SK-N-SH treated with all-trans-retinoic acid at 6 μM for 48 hours (cell line): ENCODE measurements at regions not wholly inside any gene's neighbourhood (a gene's known extent, or its start where the extent isn't known, plus 50 kb on each side); places are given as distances from the start of the nearest gene placed in this dataset.

Experiments used
- ATAC-seq: fragments of 200-7000 bp; cut with Tn5 transposase; 3 replicates; pipeline ENCODE4 v1.9.1; 2020; ENCODE audit warnings: mild to moderate bottlenecking, moderate library complexity
- BACH2 ChIP-seq: fragments of 250-450 bp; sonication (Bioruptor Pico); IDR thresholded peaks from 2 replicates; pipeline ENCODE4 v1.9.0; 2021; ENCODE audit warnings: mild to moderate bottlenecking, borderline replicate concordance
- CSDC2 ChIP-seq: fragments of 250-450 bp; sonication (Bioruptor Pico); IDR thresholded peaks from 2 replicates; pipeline ENCODE4 v1.5.0; 2020; ENCODE audit warnings: mild to moderate bottlenecking, moderate library complexity
- CSRNP3 ChIP-seq: fragments of 250-450 bp; sonication (Bioruptor Pico); IDR thresholded peaks from 2 replicates; pipeline ENCODE4 v1.5.1; 2021; ENCODE audit warnings: mild to moderate bottlenecking, moderate library complexity
- ESRRG ChIP-seq: fragments of 250-450 bp; sonication (Bioruptor Pico); IDR thresholded peaks from 2 replicates; pipeline ENCODE4 v1.6.1; 2021; ENCODE audit warnings: mild to moderate bottlenecking
- ISL1 ChIP-seq: fragments of 250-450 bp; sonication (Bioruptor Pico); IDR thresholded peaks from 2 replicates; pipeline ENCODE4 v2.1.2; 2022; ENCODE audit warnings: mild to moderate bottlenecking, moderate library complexity
- OSR1 ChIP-seq: fragments of 250-450 bp; sonication (Bioruptor Pico); IDR thresholded peaks from 2 replicates; pipeline ENCODE4 v1.8.0; 2022; ENCODE audit warnings: moderate library complexity, mild to moderate bottlenecking, inconsistent platforms
- PATZ1 ChIP-seq: fragments of 250-450 bp; sonication (Bioruptor Pico); IDR thresholded peaks from 2 replicates; pipeline ENCODE4 v1.8.0; 2020; ENCODE audit warnings: mild to moderate bottlenecking, moderate library complexity, borderline replicate concordance
- PPARA ChIP-seq: fragments of 250-450 bp; sonication (Bioruptor Pico); IDR thresholded peaks from 2 replicates; pipeline ENCODE4 v1.5.0; 2020; ENCODE audit warnings: mild to moderate bottlenecking, borderline replicate concordance
- RARB ChIP-seq: fragments of 250-450 bp; sonication (Bioruptor Pico); IDR thresholded peaks from 2 replicates; pipeline ENCODE4 v1.8.0; 2021; ENCODE audit warnings: mild to moderate bottlenecking, moderate library complexity
- SNAI2 ChIP-seq: fragments of 250-450 bp; sonication (Bioruptor Pico); IDR thresholded peaks from 2 replicates; pipeline ENCODE4 v1.5.0; 2020; ENCODE audit warnings: mild to moderate bottlenecking, moderate library complexity
- TCF4 ChIP-seq: fragments of 250-450 bp; sonication (Bioruptor Pico); IDR thresholded peaks from 2 replicates; pipeline ENCODE4 v1.8.0; 2021; ENCODE audit warnings: mild to moderate bottlenecking, moderate library complexity, borderline replicate concordance
- TOX ChIP-seq: fragments of 250-450 bp; sonication (Bioruptor Pico); IDR thresholded peaks from 2 replicates; pipeline ENCODE4 v1.8.0; 2021; ENCODE audit warnings: mild to moderate bottlenecking, moderate library complexity, borderline replicate concordance
- ZC3H10 ChIP-seq: fragments of 250-450 bp; sonication (Bioruptor Pico); IDR thresholded peaks from 2 replicates; pipeline ENCODE4 v1.5.1; 2021; ENCODE audit warnings: mild to moderate bottlenecking, moderate library complexity
- ZFP3 ChIP-seq: fragments of 250-450 bp; sonication (Bioruptor Pico); IDR thresholded peaks from 2 replicates; pipeline ENCODE4 v1.5.0; 2020; ENCODE audit warnings: mild to moderate bottlenecking, moderate library complexity
- ZFP30 ChIP-seq: fragments of 450-650 bp; formaldehyde crosslinking; IDR thresholded peaks from 2 replicates; pipeline ENCODE4 v1.5.0; 2022; ENCODE audit warnings: mild to moderate bottlenecking, moderate library complexity
- ZNF565 ChIP-seq: fragments of 450-650 bp; formaldehyde crosslinking; conservative IDR thresholded peaks from 2 replicates; pipeline ENCODE4 v1.5.0; 2020; ENCODE audit warnings: low read depth, mild to moderate bottlenecking, moderate library complexity
- ZNF70 ChIP-seq: fragments of 450-650 bp; formaldehyde crosslinking; IDR thresholded peaks from 2 replicates; pipeline ENCODE4 v1.5.0; 2020; ENCODE audit warnings: mild to moderate bottlenecking, moderate library complexity
- ZNF8 ChIP-seq: fragments of 450-650 bp; formaldehyde crosslinking; IDR thresholded peaks from 2 replicates; pipeline ENCODE4 v1.5.0; 2020; ENCODE audit warnings: mild to moderate bottlenecking, moderate library complexity
- TF ChIP-seq, protein P1 (sequence below): fragments of 250-450 bp; sonication (Bioruptor Pico); IDR thresholded peaks from 2 replicates; pipeline ENCODE4 v1.5.1; 2020; ENCODE audit warnings: low read depth, mild to moderate bottlenecking, moderate library complexity
- TF ChIP-seq, protein P2 (sequence below): fragments of 250-450 bp; sonication (Bioruptor Pico); IDR thresholded peaks from 2 replicates; pipeline ENCODE4 v1.5.0; 2020; ENCODE audit warnings: mild to moderate bottlenecking, moderate library complexity
- TF ChIP-seq, protein P3 (sequence below): fragments of 250-450 bp; sonication (Bioruptor Pico); IDR thresholded peaks from 2 replicates; pipeline ENCODE4 v1.8.0; 2021; ENCODE audit warnings: low read depth, mild to moderate bottlenecking, moderate library complexity, borderline replicate concordance

DNA sequence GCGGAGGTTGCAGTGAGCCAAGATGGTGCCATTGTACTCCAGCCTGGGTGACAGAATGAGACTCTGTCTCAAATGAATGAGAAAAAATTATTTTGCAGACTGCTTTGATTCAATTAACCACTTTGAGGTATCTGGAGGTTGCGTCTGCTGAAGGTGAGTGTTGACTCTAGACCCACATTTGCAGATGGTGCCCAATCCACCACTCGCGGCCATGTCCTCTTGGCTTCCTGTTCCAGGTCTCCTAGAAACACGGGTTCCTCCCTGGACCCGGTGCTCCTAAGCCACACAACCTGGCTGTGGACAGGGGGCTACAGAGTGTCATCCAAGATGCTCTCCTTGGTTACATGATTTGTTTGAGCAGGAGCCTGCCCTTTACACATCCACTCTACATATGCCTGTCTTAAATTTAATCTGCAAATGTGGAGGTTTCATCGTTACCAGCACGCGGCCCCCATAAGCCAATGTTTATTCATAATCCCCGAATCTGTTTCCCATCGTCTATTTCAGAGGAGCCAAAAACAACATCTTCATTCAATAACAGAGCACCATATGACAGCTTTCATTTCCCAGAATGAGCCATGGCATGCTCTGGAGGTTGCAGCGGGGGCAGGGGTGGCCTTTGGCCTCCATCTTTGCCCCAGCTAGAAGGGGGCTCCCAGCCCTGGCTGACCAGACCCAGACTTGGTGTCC is 377.2 kb downstream of the CTTN start:
- ATAC-seq = no peak
- TF ChIP-seq SNAI2 (CRISPR knock-in tag) = no peak
- TF ChIP-seq, protein P1, sequence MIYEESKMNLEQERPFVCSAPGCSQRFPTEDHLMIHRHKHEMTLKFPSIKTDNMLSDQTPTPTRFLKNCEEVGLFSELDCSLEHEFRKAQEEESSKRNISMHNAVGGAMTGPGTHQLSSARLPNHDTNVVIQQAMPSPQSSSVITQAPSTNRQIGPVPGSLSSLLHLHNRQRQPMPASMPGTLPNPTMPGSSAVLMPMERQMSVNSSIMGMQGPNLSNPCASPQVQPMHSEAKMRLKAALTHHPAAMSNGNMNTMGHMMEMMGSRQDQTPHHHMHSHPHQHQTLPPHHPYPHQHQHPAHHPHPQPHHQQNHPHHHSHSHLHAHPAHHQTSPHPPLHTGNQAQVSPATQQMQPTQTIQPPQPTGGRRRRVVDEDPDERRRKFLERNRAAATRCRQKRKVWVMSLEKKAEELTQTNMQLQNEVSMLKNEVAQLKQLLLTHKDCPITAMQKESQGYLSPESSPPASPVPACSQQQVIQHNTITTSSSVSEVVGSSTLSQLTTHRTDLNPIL (CRISPR knock-in tag) = no peak
- no peak for TF ChIP-seq ZFP30 (CRISPR knock-in tag)
- no peak for TF ChIP-seq ZNF70
- no peak for TF ChIP-seq ZNF565 (CRISPR knock-in tag)
- no peak for TF ChIP-seq ESRRG (CRISPR knock-in tag)
- TF ChIP-seq ZC3H10 (CRISPR knock-in tag) = no peak
- TF ChIP-seq OSR1 = no peak
- TF ChIP-seq PATZ1 (CRISPR knock-in tag) = no peak
- no peak for TF ChIP-seq ISL1 (CRISPR knock-in tag)
- no peak for TF ChIP-seq BACH2 (CRISPR knock-in tag)
- no peak for TF ChIP-seq ZNF8 (CRISPR knock-in tag)
- TF ChIP-seq CSDC2 (CRISPR knock-in tag) = no peak
- TF ChIP-seq, protein P2, sequence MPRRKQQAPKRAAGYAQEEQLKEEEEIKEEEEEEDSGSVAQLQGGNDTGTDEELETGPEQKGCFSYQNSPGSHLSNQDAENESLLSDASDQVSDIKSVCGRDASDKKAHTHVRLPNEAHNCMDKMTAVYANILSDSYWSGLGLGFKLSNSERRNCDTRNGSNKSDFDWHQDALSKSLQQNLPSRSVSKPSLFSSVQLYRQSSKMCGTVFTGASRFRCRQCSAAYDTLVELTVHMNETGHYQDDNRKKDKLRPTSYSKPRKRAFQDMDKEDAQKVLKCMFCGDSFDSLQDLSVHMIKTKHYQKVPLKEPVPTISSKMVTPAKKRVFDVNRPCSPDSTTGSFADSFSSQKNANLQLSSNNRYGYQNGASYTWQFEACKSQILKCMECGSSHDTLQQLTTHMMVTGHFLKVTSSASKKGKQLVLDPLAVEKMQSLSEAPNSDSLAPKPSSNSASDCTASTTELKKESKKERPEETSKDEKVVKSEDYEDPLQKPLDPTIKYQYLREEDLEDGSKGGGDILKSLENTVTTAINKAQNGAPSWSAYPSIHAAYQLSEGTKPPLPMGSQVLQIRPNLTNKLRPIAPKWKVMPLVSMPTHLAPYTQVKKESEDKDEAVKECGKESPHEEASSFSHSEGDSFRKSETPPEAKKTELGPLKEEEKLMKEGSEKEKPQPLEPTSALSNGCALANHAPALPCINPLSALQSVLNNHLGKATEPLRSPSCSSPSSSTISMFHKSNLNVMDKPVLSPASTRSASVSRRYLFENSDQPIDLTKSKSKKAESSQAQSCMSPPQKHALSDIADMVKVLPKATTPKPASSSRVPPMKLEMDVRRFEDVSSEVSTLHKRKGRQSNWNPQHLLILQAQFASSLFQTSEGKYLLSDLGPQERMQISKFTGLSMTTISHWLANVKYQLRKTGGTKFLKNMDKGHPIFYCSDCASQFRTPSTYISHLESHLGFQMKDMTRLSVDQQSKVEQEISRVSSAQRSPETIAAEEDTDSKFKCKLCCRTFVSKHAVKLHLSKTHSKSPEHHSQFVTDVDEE (CRISPR knock-in tag) = no peak
- no peak for TF ChIP-seq RARB (CRISPR knock-in tag)
- no peak for TF ChIP-seq CSRNP3

GRCh38 chr11:70776914-70777532 is 378.7 kb downstream of the CTTN start:
- TF ChIP-seq RARB (CRISPR knock-in tag) (no peak), ZC3H10 (CRISPR knock-in tag) (no peak), ZNF565 (CRISPR knock-in tag) (no peak), PPARA (CRISPR knock-in tag) (no peak), TCF4 (CRISPR knock-in tag) (no peak), ZFP3 (CRISPR knock-in tag) (no peak), TOX (CRISPR knock-in tag) (no peak), OSR1 (no peak), ESRRG (CRISPR knock-in tag) (no peak), ZNF8 (CRISPR knock-in tag) (no peak), CSRNP3 (no peak), SNAI2 (CRISPR knock-in tag) (no peak), BACH2 (CRISPR knock-in tag) (no peak), PATZ1 (CRISPR knock-in tag) (no peak)
- TF ChIP-seq, protein P3, sequence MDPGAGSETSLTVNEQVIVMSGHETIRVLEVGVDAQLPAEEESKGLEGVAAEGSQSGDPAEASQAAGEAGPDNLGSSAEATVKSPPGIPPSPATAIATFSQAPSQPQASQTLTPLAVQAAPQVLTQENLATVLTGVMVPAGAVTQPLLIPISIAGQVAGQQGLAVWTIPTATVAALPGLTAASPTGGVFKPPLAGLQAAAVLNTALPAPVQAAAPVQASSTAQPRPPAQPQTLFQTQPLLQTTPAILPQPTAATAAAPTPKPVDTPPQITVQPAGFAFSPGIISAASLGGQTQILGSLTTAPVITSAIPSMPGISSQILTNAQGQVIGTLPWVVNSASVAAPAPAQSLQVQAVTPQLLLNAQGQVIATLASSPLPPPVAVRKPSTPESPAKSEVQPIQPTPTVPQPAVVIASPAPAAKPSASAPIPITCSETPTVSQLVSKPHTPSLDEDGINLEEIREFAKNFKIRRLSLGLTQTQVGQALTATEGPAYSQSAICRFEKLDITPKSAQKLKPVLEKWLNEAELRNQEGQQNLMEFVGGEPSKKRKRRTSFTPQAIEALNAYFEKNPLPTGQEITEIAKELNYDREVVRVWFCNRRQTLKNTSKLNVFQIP (CRISPR knock-in tag) = no peak
- TF ChIP-seq, protein P1 (CRISPR knock-in tag) = no peak
- TF ChIP-seq, all 23 proteins: peak for 0
- ATAC-seq = no peak
